GM18951 (cell line): ENCODE measurements at regions not wholly inside any gene's neighbourhood (a gene's known extent, or its start where the extent isn't known, plus 50 kb on each side); places are given as distances from the start of the nearest gene placed in this dataset.

ENCODE experiments used
- POLR2A ChIP-seq: IDR thresholded peaks from 4 replicates; pipeline ENCODE4 v1.6.1; 2011; ENCODE audit warnings: mild to moderate bottlenecking; ENCODE audit not compliant: insufficient read length, insufficient read depth; ENCODE audit errors: extremely low read depth
- in situ Hi-C: fragments of 300-500 bp; cut with MboI; formaldehyde crosslinking; loops from one replicate; pipeline ENCODE4 v1.12.0; 2022; ENCODE audit warnings: low sequenced_read_pairs, mixed read lengths, inconsistent platforms; ENCODE audit not compliant: unreplicated experiment

GRCh38 chr13:40118337-40118736 is 462.9 kb downstream of the COG6 start:
- TF ChIP-seq POLR2A, result no peak

GRCh38 chr13:40119852-40120251 is 464.4 kb downstream of the COG6 start:
- TF ChIP-seq POLR2A, result no peak
- in situ Hi-C loops, result no loop called here

More at GRCh38 chr13:40118337-40118736, 462.9 kb downstream of the COG6 start:
- in situ Hi-C loops, result no loop called here

- no peak for TF ChIP-seq POLR2A
- in situ Hi-C loops, result no loop called here
Observed at GRCh38 chr13:40120288-40120687, 464.8 kb downstream of the COG6 start.

- TF ChIP-seq POLR2A, result no peak
- in situ Hi-C loops, result no loop called here
Observed at GRCh38 chr13:40120781-40121180, 465.3 kb downstream of the COG6 start.

GRCh38 chr13:40121722-40122121 is 466.3 kb downstream of the COG6 start:
- TF ChIP-seq POLR2A, result no peak
- in situ Hi-C loops, result no loop called here

GRCh38 chr13:40123962-40124632 is 468.6 kb downstream of the COG6 start:
- in situ Hi-C loops, result no loop called here
- no peak for TF ChIP-seq POLR2A

- in situ Hi-C loops, result no loop called here
- TF ChIP-seq POLR2A, result no peak
Observed at GRCh38 chr13:40124633-40125015, 469.2 kb downstream of the COG6 start.

- TF ChIP-seq POLR2A, result no peak
- in situ Hi-C loops, result no loop called here
Observed at GRCh38 chr13:40125336-40125735, 469.9 kb downstream of the COG6 start.

- in situ Hi-C loops, result no loop called here
- no peak for TF ChIP-seq POLR2A
Observed at GRCh38 chr13:40126306-40127085, 471.0 kb downstream of the COG6 start.

- no peak for TF ChIP-seq POLR2A
- in situ Hi-C loops, result no loop called here
Observed at GRCh38 chr13:40127476-40127875, 472.0 kb downstream of the COG6 start.

- in situ Hi-C loops, result no loop called here
- no peak for TF ChIP-seq POLR2A
Observed at GRCh38 chr13:40127925-40128324, 472.5 kb downstream of the COG6 start.

- in situ Hi-C loops, result no loop called here
- no peak for TF ChIP-seq POLR2A
Observed at GRCh38 chr13:40129467-40129866, 474.0 kb downstream of the COG6 start.

- in situ Hi-C loops, result no loop called here
- TF ChIP-seq POLR2A, result no peak
Observed at GRCh38 chr13:40130871-40131636, 475.6 kb downstream of the COG6 start.
